Fibroblast of mammary gland (primary cell): ENCODE measurements at regions not wholly inside any gene's neighbourhood (a gene's known extent, or its start where the extent isn't known, plus 50 kb on each side); places are given as distances from the start of the nearest gene placed in this dataset.

ENCODE experiments used
- DNase-seq: peaks from one replicate; pipeline ENCODE4 v3.0.0-alpha.2; 2010; ENCODE audit warnings: low read depth
- H3K4me3 ChIP-seq: 2 replicates; pipeline ENCODE4 v1.5.1; 2011; ENCODE audit warnings: low read depth, mild to moderate bottlenecking, low read length, moderate library complexity; ENCODE audit not compliant: control insufficient read depth
- TF ChIP-seq, protein P1 (sequence below): conservative IDR thresholded peaks from 2 replicates; pipeline ENCODE4 v1.5.1; 2011; ENCODE audit warnings: low read depth, low read length, inconsistent platforms; ENCODE audit not compliant: control insufficient read depth, insufficient read depth

- peak; percentile 39 for DNase-seq
- H3K4me3 ChIP-seq, result peak overlapping the region; percentile 44
- TF ChIP-seq, protein P1, sequence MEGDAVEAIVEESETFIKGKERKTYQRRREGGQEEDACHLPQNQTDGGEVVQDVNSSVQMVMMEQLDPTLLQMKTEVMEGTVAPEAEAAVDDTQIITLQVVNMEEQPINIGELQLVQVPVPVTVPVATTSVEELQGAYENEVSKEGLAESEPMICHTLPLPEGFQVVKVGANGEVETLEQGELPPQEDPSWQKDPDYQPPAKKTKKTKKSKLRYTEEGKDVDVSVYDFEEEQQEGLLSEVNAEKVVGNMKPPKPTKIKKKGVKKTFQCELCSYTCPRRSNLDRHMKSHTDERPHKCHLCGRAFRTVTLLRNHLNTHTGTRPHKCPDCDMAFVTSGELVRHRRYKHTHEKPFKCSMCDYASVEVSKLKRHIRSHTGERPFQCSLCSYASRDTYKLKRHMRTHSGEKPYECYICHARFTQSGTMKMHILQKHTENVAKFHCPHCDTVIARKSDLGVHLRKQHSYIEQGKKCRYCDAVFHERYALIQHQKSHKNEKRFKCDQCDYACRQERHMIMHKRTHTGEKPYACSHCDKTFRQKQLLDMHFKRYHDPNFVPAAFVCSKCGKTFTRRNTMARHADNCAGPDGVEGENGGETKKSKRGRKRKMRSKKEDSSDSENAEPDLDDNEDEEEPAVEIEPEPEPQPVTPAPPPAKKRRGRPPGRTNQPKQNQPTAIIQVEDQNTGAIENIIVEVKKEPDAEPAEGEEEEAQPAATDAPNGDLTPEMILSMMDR, result no peak
Measured at GRCh38 chr3:107235193-107235927, 141.9 kb upstream of the CCDC54 start.

- TF ChIP-seq, protein P1, result peak; percentile 84
- DNase-seq, result peak; percentile 95
- H3K4me3 ChIP-seq, result peak overlapping the region; percentile 44
Measured at GRCh38 chr3:107235928-107236315, 141.3 kb upstream of the CCDC54 start.

DNA sequence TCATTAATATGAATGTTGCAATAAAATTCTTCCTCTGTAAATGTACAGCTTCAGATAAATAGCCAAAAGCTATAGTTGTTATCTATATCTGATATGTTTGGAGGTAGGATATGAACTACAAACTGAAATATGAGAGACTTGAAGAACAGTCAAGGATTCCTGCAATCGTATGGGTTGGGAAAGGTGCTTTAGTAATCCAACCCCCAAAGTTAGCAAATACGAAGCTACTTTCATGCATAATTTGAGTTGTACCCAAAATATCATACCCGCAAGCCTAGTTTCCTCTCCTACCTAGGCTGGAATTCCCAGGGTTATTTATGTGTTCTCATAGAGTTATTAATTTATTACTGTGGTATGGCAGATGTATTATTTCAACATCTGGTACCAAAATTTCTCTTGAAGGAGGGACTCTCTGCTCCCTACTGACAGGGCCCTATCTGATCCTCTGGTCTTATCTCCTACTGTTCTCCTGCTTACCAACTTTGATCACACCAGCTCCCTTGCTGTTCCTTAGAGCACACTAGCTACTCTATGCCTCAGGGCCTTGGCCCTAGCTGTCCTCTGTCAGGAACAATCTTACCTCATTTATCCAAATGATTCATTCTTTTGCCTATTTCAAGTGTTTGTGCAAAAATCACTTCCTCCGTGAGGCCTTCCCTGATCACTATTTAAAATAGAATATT, 140.4 kb upstream of the CCDC54 start:
- H3K4me3 ChIP-seq, result no peak overlapping the region
- TF ChIP-seq, protein P1, result no peak
- DNase-seq, result no peak

DNA sequence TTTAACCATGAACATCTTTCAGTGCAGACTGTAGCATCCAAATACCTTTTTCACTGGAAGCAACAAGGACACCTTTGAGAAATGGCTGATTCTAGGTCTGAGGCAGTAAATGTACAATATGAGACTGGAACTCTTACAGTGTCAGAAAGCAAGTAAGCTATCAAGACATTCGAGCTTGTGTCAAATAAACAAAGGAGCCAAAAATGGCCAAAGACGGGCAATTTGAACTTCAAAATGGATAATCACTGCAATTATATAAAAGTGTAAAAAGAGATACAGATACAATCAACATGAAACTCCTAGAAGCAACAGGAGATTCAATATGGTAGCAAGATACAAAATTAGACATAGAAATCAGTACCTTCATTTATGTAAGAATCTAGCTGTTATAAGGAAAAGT, 138.5 kb upstream of the CCDC54 start:
- H3K4me3 ChIP-seq, result no peak overlapping the region
- DNase-seq, result no peak
- TF ChIP-seq, protein P1, result no peak

GRCh38 chr3:107239703-107240102, 137.5 kb upstream of the CCDC54 start:
- peak overlapping the region; percentile 83 for H3K4me3 ChIP-seq
- DNase-seq, result no peak
- TF ChIP-seq, protein P1, result no peak

GRCh38 chr3:107240183-107241091, 136.8 kb upstream of the CCDC54 start:
- DNase-seq, result peak; percentile 72
- TF ChIP-seq, protein P1, result no peak
- H3K4me3 ChIP-seq, result peak overlapping the region; percentile 83
